Neural cell (in vitro differentiated cells): ENCODE measurements at regions not wholly inside any gene's neighbourhood (a gene's known extent, or its start where the extent isn't known, plus 50 kb on each side); places are given as distances from the start of the nearest gene placed in this dataset.

Source experiments
- EP300 ChIP-seq: fragments of 450-650 bp; conservative IDR thresholded peaks from 2 replicates; pipeline ENCODE4 v1.6.1; 2014; ENCODE audit warnings: antibody characterized with exemption, mild to moderate bottlenecking, moderate library complexity; ENCODE audit not compliant: poor library complexity, severe bottlenecking
- SMC3 ChIP-seq: fragments of 450-650 bp; conservative IDR thresholded peaks from 2 replicates; pipeline ENCODE4 v1.6.1; 2014; ENCODE audit warnings: antibody characterized with exemption, mild to moderate bottlenecking, moderate library complexity; ENCODE audit not compliant: poor library complexity
- TF ChIP-seq, protein P1 (sequence below): fragments of 450-650 bp; IDR thresholded peaks from 2 replicates; pipeline ENCODE4 v1.5.1; 2014; ENCODE audit warnings: antibody characterized with exemption, mild to moderate bottlenecking, moderate library complexity; ENCODE audit not compliant: poor library complexity, severe bottlenecking

DNA sequence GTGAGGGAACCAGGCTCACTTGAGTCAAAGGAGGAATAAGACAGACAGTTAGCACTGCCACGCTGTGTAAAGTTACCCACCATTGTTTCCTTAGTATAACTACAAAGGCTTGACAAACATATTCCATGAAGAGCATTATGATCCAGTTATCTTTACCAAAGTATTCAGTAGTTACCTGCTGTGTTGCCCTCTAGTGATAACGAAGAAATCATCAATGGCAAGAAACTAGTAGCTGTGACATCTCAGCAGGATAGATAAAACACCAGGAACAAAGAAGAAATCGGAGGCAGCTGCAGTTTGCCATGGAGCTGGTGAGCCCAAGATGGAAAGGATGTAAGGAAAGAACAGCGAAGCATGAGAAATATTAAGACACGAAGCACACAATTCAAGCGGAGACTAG, 215.3 kb upstream of the FSHR start:
- TF ChIP-seq, protein P1, sequence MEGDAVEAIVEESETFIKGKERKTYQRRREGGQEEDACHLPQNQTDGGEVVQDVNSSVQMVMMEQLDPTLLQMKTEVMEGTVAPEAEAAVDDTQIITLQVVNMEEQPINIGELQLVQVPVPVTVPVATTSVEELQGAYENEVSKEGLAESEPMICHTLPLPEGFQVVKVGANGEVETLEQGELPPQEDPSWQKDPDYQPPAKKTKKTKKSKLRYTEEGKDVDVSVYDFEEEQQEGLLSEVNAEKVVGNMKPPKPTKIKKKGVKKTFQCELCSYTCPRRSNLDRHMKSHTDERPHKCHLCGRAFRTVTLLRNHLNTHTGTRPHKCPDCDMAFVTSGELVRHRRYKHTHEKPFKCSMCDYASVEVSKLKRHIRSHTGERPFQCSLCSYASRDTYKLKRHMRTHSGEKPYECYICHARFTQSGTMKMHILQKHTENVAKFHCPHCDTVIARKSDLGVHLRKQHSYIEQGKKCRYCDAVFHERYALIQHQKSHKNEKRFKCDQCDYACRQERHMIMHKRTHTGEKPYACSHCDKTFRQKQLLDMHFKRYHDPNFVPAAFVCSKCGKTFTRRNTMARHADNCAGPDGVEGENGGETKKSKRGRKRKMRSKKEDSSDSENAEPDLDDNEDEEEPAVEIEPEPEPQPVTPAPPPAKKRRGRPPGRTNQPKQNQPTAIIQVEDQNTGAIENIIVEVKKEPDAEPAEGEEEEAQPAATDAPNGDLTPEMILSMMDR, result peak; percentile 47
- TF ChIP-seq SMC3, result peak; percentile 50
- no peak for TF ChIP-seq EP300
